Esophagus squamous epithelium (tissue), 4 donors: ENCODE measurements at regions not wholly inside any gene's neighbourhood (a gene's known extent, or its start where the extent isn't known, plus 50 kb on each side); places are given as distances from the start of the nearest gene placed in this dataset.

Source experiments
- POLR2A ChIP-seq, 4 donors: fragments of 450-650 bp; IDR thresholded peaks; one replicate each; pipeline ENCODE4 v1.6.1; 2017; ENCODE audit warnings: antibody characterized with exemption in 4 of 4, mild to moderate bottlenecking in 4 of 4, moderate library complexity in 3 of 4
- TF ChIP-seq, protein P1 (sequence below), 6 experiments: fragments of 450-650 bp in 4 of 6; fragments of 200-600 bp in 2 of 6; sonication (generic) in 2 of 6; IDR thresholded peaks; one replicate each; pipeline ENCODE4 v1.5.1; 2016 to 2019; ENCODE audit warnings: antibody characterized with exemption in 6 of 6, mild to moderate bottlenecking in 4 of 6, moderate library complexity in 4 of 6

DNA sequence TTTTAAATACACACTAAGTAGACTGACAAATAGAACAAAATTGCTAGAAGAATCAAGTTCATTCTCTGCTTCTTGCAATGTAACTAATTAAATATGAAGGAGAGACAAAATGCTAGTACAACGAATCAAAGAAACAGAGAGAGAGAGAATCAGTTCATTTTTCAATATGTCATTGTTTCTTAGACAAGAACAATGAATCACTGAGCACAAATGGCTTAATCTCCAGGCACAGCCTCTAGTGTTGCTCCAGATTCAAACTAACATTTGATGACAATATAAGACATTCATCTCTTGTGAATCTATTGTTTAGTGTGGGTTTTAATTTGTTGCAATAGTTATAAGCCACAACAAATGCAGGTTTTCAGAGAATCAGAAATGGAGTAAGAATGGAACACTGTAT, 357.4 kb upstream of the TMEM229A start:
- TF ChIP-seq, protein P1, sequence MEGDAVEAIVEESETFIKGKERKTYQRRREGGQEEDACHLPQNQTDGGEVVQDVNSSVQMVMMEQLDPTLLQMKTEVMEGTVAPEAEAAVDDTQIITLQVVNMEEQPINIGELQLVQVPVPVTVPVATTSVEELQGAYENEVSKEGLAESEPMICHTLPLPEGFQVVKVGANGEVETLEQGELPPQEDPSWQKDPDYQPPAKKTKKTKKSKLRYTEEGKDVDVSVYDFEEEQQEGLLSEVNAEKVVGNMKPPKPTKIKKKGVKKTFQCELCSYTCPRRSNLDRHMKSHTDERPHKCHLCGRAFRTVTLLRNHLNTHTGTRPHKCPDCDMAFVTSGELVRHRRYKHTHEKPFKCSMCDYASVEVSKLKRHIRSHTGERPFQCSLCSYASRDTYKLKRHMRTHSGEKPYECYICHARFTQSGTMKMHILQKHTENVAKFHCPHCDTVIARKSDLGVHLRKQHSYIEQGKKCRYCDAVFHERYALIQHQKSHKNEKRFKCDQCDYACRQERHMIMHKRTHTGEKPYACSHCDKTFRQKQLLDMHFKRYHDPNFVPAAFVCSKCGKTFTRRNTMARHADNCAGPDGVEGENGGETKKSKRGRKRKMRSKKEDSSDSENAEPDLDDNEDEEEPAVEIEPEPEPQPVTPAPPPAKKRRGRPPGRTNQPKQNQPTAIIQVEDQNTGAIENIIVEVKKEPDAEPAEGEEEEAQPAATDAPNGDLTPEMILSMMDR (IDR thresholded peaks at IDR 0.05): no peak
- TF ChIP-seq POLR2A (IDR thresholded peaks at IDR 0.05): no peak
